HEK293 (cell line): ENCODE measurements at regions not wholly inside any gene's neighbourhood (a gene's known extent, or its start where the extent isn't known, plus 50 kb on each side); places are given as distances from the start of the nearest gene placed in this dataset.

Experiments used
- BCL6B ChIP-seq: fragments of 450-650 bp; formaldehyde crosslinking; IDR thresholded peaks from 2 replicates; pipeline ENCODE4 v1.5.1; 2017; ENCODE audit warnings: missing biosample characterization, missing genetic modification characterization
- CTCF ChIP-seq: fragments of 450-650 bp; formaldehyde crosslinking; IDR thresholded peaks from 2 replicates; pipeline ENCODE4 v1.5.1; 2016; ENCODE audit warnings: missing biosample characterization, missing genetic modification characterization
- OVOL3 ChIP-seq: fragments of 450-650 bp; formaldehyde crosslinking; IDR thresholded peaks from 2 replicates; pipeline ENCODE4 v1.5.1; 2016; ENCODE audit warnings: missing biosample characterization, missing genetic modification characterization
- PBX3 ChIP-seq: sonication (generic); formaldehyde crosslinking; IDR thresholded peaks from 2 replicates; pipeline ENCODE4 v1.8.1; 2022; ENCODE audit warnings: mild to moderate bottlenecking, moderate library complexity, missing genetic modification reagents
- ZBTB10 ChIP-seq: fragments of 450-650 bp; formaldehyde crosslinking; IDR thresholded peaks from 2 replicates; pipeline ENCODE4 v1.5.1; 2016; ENCODE audit warnings: missing biosample characterization, missing genetic modification characterization
- ZBTB20 ChIP-seq: fragments of 450-650 bp; formaldehyde crosslinking; IDR thresholded peaks from 2 replicates; pipeline ENCODE4 v1.5.1; 2016; ENCODE audit warnings: missing biosample characterization, missing genetic modification characterization
- ZBTB7A ChIP-seq: fragments of 450-650 bp; formaldehyde crosslinking; IDR thresholded peaks from 2 replicates; pipeline ENCODE4 v1.5.1; 2016; ENCODE audit warnings: low read depth, missing biosample characterization, missing genetic modification characterization
- ZFP41 ChIP-seq: fragments of 450-650 bp; formaldehyde crosslinking; IDR thresholded peaks from 2 replicates; pipeline ENCODE4 v1.5.1; 2016; ENCODE audit warnings: missing biosample characterization, missing genetic modification characterization, borderline replicate concordance
- ZNF175 ChIP-seq: fragments of 450-650 bp; formaldehyde crosslinking; IDR thresholded peaks from 2 replicates; pipeline ENCODE4 v1.5.1; 2016; ENCODE audit warnings: missing biosample characterization, missing genetic modification characterization
- ZNF223 ChIP-seq: fragments of 450-650 bp; formaldehyde crosslinking; IDR thresholded peaks from 2 replicates; pipeline ENCODE4 v1.5.1; 2016; ENCODE audit warnings: missing biosample characterization, missing genetic modification characterization
- ZNF398 ChIP-seq: fragments of 450-650 bp; formaldehyde crosslinking; IDR thresholded peaks from 2 replicates; pipeline ENCODE4 v1.5.1; 2017; ENCODE audit warnings: missing biosample characterization, missing genetic modification characterization
- ZNF629 ChIP-seq: fragments of 450-650 bp; formaldehyde crosslinking; IDR thresholded peaks from 2 replicates; pipeline ENCODE4 v1.5.1; 2017; ENCODE audit warnings: missing biosample characterization, missing genetic modification characterization
- ZNF707 ChIP-seq: fragments of 450-650 bp; formaldehyde crosslinking; IDR thresholded peaks from 2 replicates; pipeline ENCODE4 v1.5.1; 2016; ENCODE audit warnings: missing biosample characterization, missing genetic modification characterization
- ZNF747 ChIP-seq: fragments of 450-650 bp; formaldehyde crosslinking; IDR thresholded peaks from 2 replicates; pipeline ENCODE4 v1.5.1; 2016; ENCODE audit warnings: missing biosample characterization, missing genetic modification characterization

- TF ChIP-seq CTCF (no peak), ZFP41 (no peak), ZNF629 (tag by site-specific recombination) (no peak), PBX3 (CRISPR knock-in tag) (no peak), ZBTB7A (no peak), OVOL3 (tag by site-specific recombination) (no peak), ZBTB20 (tag by site-specific recombination) (no peak), BCL6B (tag by site-specific recombination) (no peak), ZNF175 (tag by site-specific recombination) (no peak), ZNF223 (tag by site-specific recombination) (no peak), ZBTB10 (tag by site-specific recombination) (no peak), ZNF707 (tag by site-specific recombination) (no peak), ZNF398 (tag by site-specific recombination) (no peak), ZNF747 (tag by site-specific recombination) (no peak)
Measured at GRCh38 chr14:96153003-96153402, 51.6 kb upstream of the BDKRB2 start.
